Mesendoderm (in vitro differentiated cells): ENCODE measurements at regions not wholly inside any gene's neighbourhood (a gene's known extent, or its start where the extent isn't known, plus 50 kb on each side); places are given as distances from the start of the nearest gene placed in this dataset.
A peak's percentile ranks its signal among the peaks of the same experiment; 100 is the strongest.

Experiments
- DNase-seq: peaks from one replicate; pipeline ENCODE4 v3.0.0; 2013
- H2AK5ac ChIP-seq: 2 replicates; pipeline ENCODE4 v1.6.1; 2013; ENCODE audit warnings: low read length, inconsistent platforms
- H2BK120ac ChIP-seq: 2 replicates; pipeline ENCODE4 v1.6.1; 2013; ENCODE audit warnings: low read depth, mild to moderate bottlenecking, low read length, moderate library complexity, mixed read lengths
- H2BK15ac ChIP-seq: replicated peaks from 2 replicates; pipeline ENCODE4 v1.6.1; 2013; ENCODE audit warnings: low read depth, mild to moderate bottlenecking, moderate library complexity
- H2BK5ac ChIP-seq: 2 replicates; pipeline ENCODE4 v1.6.1; 2013; ENCODE audit warnings: low read length, inconsistent platforms
- H3K18ac ChIP-seq: 2 replicates; pipeline ENCODE4 v1.6.1; 2013; ENCODE audit warnings: mild to moderate bottlenecking, low read length, mixed read lengths
- H3K23ac ChIP-seq: one replicate; pipeline ENCODE4 v1.6.1; 2013; ENCODE audit warnings: low read length
- H3K27ac ChIP-seq: 2 replicates; pipeline ENCODE4 v1.5.1; 2013; ENCODE audit warnings: low read depth, mild to moderate bottlenecking, inconsistent platforms, low read length, moderate library complexity
- H3K27me3 ChIP-seq: 2 replicates; pipeline ENCODE4 v1.6.1; 2013; ENCODE audit warnings: low read length, control low read depth, mild to moderate bottlenecking, inconsistent platforms; ENCODE audit not compliant: insufficient read depth, poor library complexity
- H3K36me3 ChIP-seq: 2 replicates; pipeline ENCODE4 v1.6.1; 2013; ENCODE audit warnings: low read length, inconsistent platforms; ENCODE audit not compliant: control insufficient read depth, insufficient read depth
- H3K4ac ChIP-seq: one replicate; pipeline ENCODE4 v1.6.1; 2013; ENCODE audit warnings: low read depth, mild to moderate bottlenecking, low read length, moderate library complexity
- H3K4me1 ChIP-seq: 2 replicates; pipeline ENCODE4 v1.6.1; 2013; ENCODE audit warnings: low read depth, low read length, inconsistent platforms; ENCODE audit not compliant: control insufficient read depth
- H3K4me2 ChIP-seq: 2 replicates; pipeline ENCODE4 v1.6.1; 2013; ENCODE audit warnings: low read length
- H3K4me3 ChIP-seq: 2 replicates; pipeline ENCODE4 v1.5.1; 2013; ENCODE audit warnings: mild to moderate bottlenecking, low read length
- H3K56ac ChIP-seq: one replicate; pipeline ENCODE4 v1.6.1; 2013; ENCODE audit warnings: low read length
- H3K79me1 ChIP-seq: 2 replicates; pipeline ENCODE4 v1.6.1; 2013; ENCODE audit warnings: low read length, inconsistent platforms
- H3K79me2 ChIP-seq: 2 replicates; pipeline ENCODE4 v1.6.1; 2013; ENCODE audit warnings: mild to moderate bottlenecking, low read length; ENCODE audit not compliant: control insufficient read depth, insufficient read depth
- H3K9ac ChIP-seq: 2 replicates; pipeline ENCODE4 v1.6.1; 2013; ENCODE audit warnings: low read length, inconsistent platforms
- H4K5ac ChIP-seq: one replicate; pipeline ENCODE4 v1.6.1; 2013; ENCODE audit warnings: low read length
- H4K8ac ChIP-seq: one replicate; pipeline ENCODE4 v1.6.1; 2013; ENCODE audit warnings: low read depth, mild to moderate bottlenecking, control low read depth, low read length, moderate library complexity
- WGBS: extraction: QIAGEN DNeasy Blood & Tissue Kit; methylation state at CpG from one replicate; pipeline ENCODE4 v1.1.7; 2013; ENCODE audit warnings: low lambda C conversion rate, missing lambda C conversion rate; ENCODE audit not compliant: insufficient coverage; ENCODE audit errors: extremely low coverage; 5-methylcytosine and 5-hydroxymethylcytosine counted together

GRCh38 chr22:49368221-49368975 is 459.3 kb downstream of the BRD1 start:
- Histone ChIP-seq H3K79me2 (no peaks in the 10 kb centered on the region), H3K23ac (no peak overlapping the region), H4K8ac (no peak overlapping the region), H2BK5ac (no peak overlapping the region), H3K79me1 (no peaks in the 10 kb centered on the region), H4K5ac (no peak overlapping the region), H3K4ac (no peak overlapping the region), H3K27ac (no peak overlapping the region), H3K18ac (no peak overlapping the region), H3K27me3 (no peaks in the 10 kb centered on the region), H2BK15ac (no peak overlapping the region), H3K4me2 (no peak overlapping the region), H3K4me1 (peaks cover 5% of the 10 kb centered on the region), H2BK120ac (no peak overlapping the region), H3K4me3 (no peak overlapping the region), H3K9ac (no peak overlapping the region), H3K36me3 (no peaks in the 10 kb centered on the region), H2AK5ac (no peak overlapping the region), H3K56ac (no peak overlapping the region)
- no CpG with 5 or more reads among the region's 19 CpGs for WGBS
- DNase-seq, result no peak

- no CpG with 5 or more reads among the region's 10 CpGs for WGBS
Measured at GRCh38 chr22:49367041-49367697, 460.5 kb downstream of the BRD1 start.

GRCh38 chr22:49366437-49366836 is 461.2 kb downstream of the BRD1 start:
- H3K79me2 ChIP-seq, result no peaks in the 10 kb centered on the region
- H2BK120ac ChIP-seq, result no peak overlapping the region
- H3K56ac ChIP-seq, result no peak overlapping the region
- no peak overlapping the region for H3K27ac ChIP-seq
- WGBS, result no CpG with 5 or more reads among the region's 11 CpGs
- no peak overlapping the region for H2BK5ac ChIP-seq
- no peak overlapping the region for H3K4me2 ChIP-seq
- no peaks in the 10 kb centered on the region for H3K36me3 ChIP-seq
- H3K27me3 ChIP-seq, result no peaks in the 10 kb centered on the region
- H3K4ac ChIP-seq, result no peak overlapping the region
- no peaks in the 10 kb centered on the region for H3K4me1 ChIP-seq
- no peak overlapping the region for H3K18ac ChIP-seq
- H3K9ac ChIP-seq, result no peak overlapping the region
- no peak overlapping the region for H4K5ac ChIP-seq
- H3K23ac ChIP-seq, result no peak overlapping the region
- no peak overlapping the region for H2BK15ac ChIP-seq
- DNase-seq, result no peak
- no peak overlapping the region for H2AK5ac ChIP-seq
- no peak overlapping the region for H3K4me3 ChIP-seq
- no peak overlapping the region for H4K8ac ChIP-seq
- H3K79me1 ChIP-seq, result no peaks in the 10 kb centered on the region

More at GRCh38 chr22:49367041-49367697, 460.5 kb downstream of the BRD1 start:
- no peak for DNase-seq
- H3K9ac ChIP-seq, result no peak overlapping the region
- H2BK120ac ChIP-seq, result no peak overlapping the region
- H3K36me3 ChIP-seq, result no peaks in the 10 kb centered on the region
- no peaks in the 10 kb centered on the region for H3K79me1 ChIP-seq
- no peaks in the 10 kb centered on the region for H3K4me1 ChIP-seq
- no peak overlapping the region for H3K4me3 ChIP-seq
- H2BK5ac ChIP-seq, result no peak overlapping the region
- H3K4ac ChIP-seq, result no peak overlapping the region
- H4K5ac ChIP-seq, result no peak overlapping the region
- no peak overlapping the region for H3K23ac ChIP-seq
- H3K18ac ChIP-seq, result no peak overlapping the region
- no peak overlapping the region for H2AK5ac ChIP-seq
- no peak overlapping the region for H4K8ac ChIP-seq
- no peak overlapping the region for H3K27ac ChIP-seq
- H2BK15ac ChIP-seq, result no peak overlapping the region
- H3K79me2 ChIP-seq, result no peaks in the 10 kb centered on the region
- no peaks in the 10 kb centered on the region for H3K27me3 ChIP-seq
- H3K4me2 ChIP-seq, result no peak overlapping the region
- no peak overlapping the region for H3K56ac ChIP-seq

- no CpG with 5 or more reads among the region's 14 CpGs for WGBS
- Histone ChIP-seq H3K4me3 (no peak overlapping the region), H3K4me2 (no peak overlapping the region), H3K27me3 (no peaks in the 10 kb centered on the region), H3K79me1 (no peaks in the 10 kb centered on the region), H3K9ac (no peak overlapping the region), H3K36me3 (no peaks in the 10 kb centered on the region), H3K27ac (no peak overlapping the region), H4K8ac (no peak overlapping the region), H4K5ac (no peak overlapping the region), H3K18ac (no peak overlapping the region), H2AK5ac (no peak overlapping the region), H3K56ac (no peak overlapping the region), H3K23ac (no peak overlapping the region), H3K4ac (no peak overlapping the region), H3K4me1 (no peaks in the 10 kb centered on the region), H2BK15ac (no peak overlapping the region), H2BK5ac (no peak overlapping the region), H2BK120ac (no peak overlapping the region), H3K79me2 (no peaks in the 10 kb centered on the region)
- no peak for DNase-seq
Measured at GRCh38 chr22:49365910-49366309, 461.8 kb downstream of the BRD1 start.

- Histone ChIP-seq H3K36me3 (no peaks in the 10 kb centered on the region), H3K23ac (no peak overlapping the region)
Measured at GRCh38 chr22:49365191-49365837, 462.4 kb downstream of the BRD1 start.

More at GRCh38 chr22:49365191-49365837, 462.4 kb downstream of the BRD1 start:
- Histone ChIP-seq H3K4ac (no peak overlapping the region), H3K4me3 (no peak overlapping the region), H2BK120ac (no peak overlapping the region), H3K79me1 (no peaks in the 10 kb centered on the region), H3K4me1 (no peaks in the 10 kb centered on the region), H3K56ac (no peak overlapping the region), H2BK15ac (no peak overlapping the region), H3K27ac (no peak overlapping the region), H3K18ac (no peak overlapping the region), H4K5ac (no peak overlapping the region), H3K79me2 (no peaks in the 10 kb centered on the region), H3K4me2 (no peak overlapping the region), H2AK5ac (no peak overlapping the region), H3K9ac (no peak overlapping the region), H3K27me3 (no peaks in the 10 kb centered on the region), H4K8ac (no peak overlapping the region), H2BK5ac (no peak overlapping the region)
- peak; percentile 16 for DNase-seq
- WGBS, result no CpG with 5 or more reads among the region's 15 CpGs
